Gastrocnemius medialis (tissue), 4 donors: ENCODE measurements at regions not wholly inside any gene's neighbourhood (a gene's known extent, or its start where the extent isn't known, plus 50 kb on each side); places are given as distances from the start of the nearest gene placed in this dataset.

Experiments used
- ATAC-seq, 2 donors: fragments of 150-250 bp; one replicate each; pipeline ENCODE4 v1.9.1; 2016
- DNase-seq, 2 donors: peaks; one replicate each; pipeline ENCODE4 v3.0.0-alpha.2; 2019
- H3K27ac ChIP-seq, 4 donors: fragments of 200-600 bp; sonication (generic); 1 replicate in 1 of 4; 2 replicates in 3 of 4; pipeline ENCODE4 v1.5.1; 2016 to 2018; ENCODE audit warnings: mild to moderate bottlenecking in 2 of 4, moderate library complexity in 1 of 4
- H3K27me3 ChIP-seq, 3 donors: fragments of 200-600 bp; sonication (generic) in 2 of 3; 1 replicate in 1 of 3; 2 replicates in 2 of 3; pipeline versions ENCODE4 v1.5.1 to v1.6.0; 2016 to 2019; ENCODE audit warnings: mild to moderate bottlenecking in 1 of 3, moderate library complexity in 1 of 3
- H3K36me3 ChIP-seq, 2 donors: fragments of 200-600 bp; sonication (generic) in 1 of 2; one replicate each; pipeline ENCODE4 v1.5.1; 2017 to 2018
- H3K4me1 ChIP-seq, 2 donors: fragments of 200-600 bp; sonication (generic) in 1 of 2; one replicate each; pipeline ENCODE4 v1.5.1; 2016 to 2017; ENCODE audit warnings: mild to moderate bottlenecking in 2 of 2
- H3K4me3 ChIP-seq, 4 donors: fragments of 200-600 bp; sonication (generic) in 3 of 4; 1 replicate in 1 of 4; 2 replicates in 3 of 4; pipeline ENCODE4 v1.5.1; 2016 to 2019; ENCODE audit warnings: mild to moderate bottlenecking in 2 of 4
- H3K9me3 ChIP-seq, 3 donors: fragments of 200-600 bp; sonication (generic) in 2 of 3; 1 replicate in 1 of 3; 2 replicates in 2 of 3; pipeline ENCODE4 v1.5.1; 2016 to 2019
- CTCF ChIP-seq, 5 experiments: fragments of 450-650 bp in 3 of 5; fragments of 200-600 bp in 2 of 5; sonication (generic) in 2 of 5; IDR thresholded peaks in 4 of 5; conservative IDR thresholded peaks in 1 of 5; 1 replicate in 4 of 5; 2 replicates in 1 of 5; pipeline ENCODE4 v1.5.1; 2016 to 2019; ENCODE audit warnings: antibody characterized with exemption in 5 of 5, mild to moderate bottlenecking in 3 of 5, moderate library complexity in 3 of 5
- POLR2A ChIP-seq, 2 donors: fragments of 450-650 bp; IDR thresholded peaks; one replicate each; pipeline ENCODE4 v1.6.1; 2017; ENCODE audit warnings: antibody characterized with exemption in 2 of 2, mild to moderate bottlenecking in 2 of 2, moderate library complexity in 2 of 2
- in situ Hi-C, 4 donors: fragments of 200-750 bp; cut with MboI; loops; one replicate each; pipeline versions ENCODE4 v1.15.0 to v1.8.0; 2017; ENCODE audit warnings: low sequenced_read_pairs in 4 of 4
- intact Hi-C: fragments of 100-400 bp; cut with DNase I; formaldehyde crosslinking; loops from one replicate; pipeline ENCODE4 v1.15.1; 2023; ENCODE audit warnings: low total_unique reads

GRCh38 chr4:115850799-115851509 is 737.5 kb upstream of the NDST4 start:
- TF ChIP-seq CTCF (IDR thresholded peaks at IDR 0.05 in 4 of 5, conservative IDR thresholded peaks at IDR 0.05 in 1 of 5) = no peak
- TF ChIP-seq POLR2A (IDR thresholded peaks at IDR 0.05) = no peak
- intact Hi-C loops = no loop called here
- H3K27ac ChIP-seq = no peak overlapping the region
- no peaks in the 10 kb centered on the region for H3K9me3 ChIP-seq
- in situ Hi-C loops = no loop called here
- H3K27me3 ChIP-seq = no peaks in the 10 kb centered on the region
- no peak overlapping the region for H3K4me3 ChIP-seq
- H3K4me1 ChIP-seq = no peaks in the 10 kb centered on the region
- no peak for ATAC-seq
- H3K36me3 ChIP-seq = no peaks in the 10 kb centered on the region
- no peak for DNase-seq

- in situ Hi-C loops (no loop called here), intact Hi-C loops (no loop called here)
- DNase-seq = no peak
- H3K27ac ChIP-seq = no peak overlapping the region
- H3K4me3 ChIP-seq = no peak overlapping the region
- TF ChIP-seq POLR2A (IDR thresholded peaks at IDR 0.05) (no peak), CTCF (IDR thresholded peaks at IDR 0.05 in 4 of 5, conservative IDR thresholded peaks at IDR 0.05 in 1 of 5) (no peak)
- H3K36me3 ChIP-seq = no peaks in the 10 kb centered on the region
- no peaks in the 10 kb centered on the region for H3K27me3 ChIP-seq
- no peak for ATAC-seq
- no peaks in the 10 kb centered on the region for H3K4me1 ChIP-seq
- H3K9me3 ChIP-seq = no peaks in the 10 kb centered on the region
Observed at GRCh38 chr4:115844180-115844579, 730.8 kb upstream of the NDST4 start.

- Histone ChIP-seq H3K4me3 (no peak overlapping the region), H3K9me3 (no peaks in the 10 kb centered on the region), H3K36me3 (no peaks in the 10 kb centered on the region), H3K27ac (no peak overlapping the region), H3K27me3 (no peaks in the 10 kb centered on the region), H3K4me1 (no peaks in the 10 kb centered on the region)
- ATAC-seq (no peak), DNase-seq (no peak)
- in situ Hi-C loops (no loop called here), intact Hi-C loops (no loop called here)
- no peak for TF ChIP-seq CTCF (IDR thresholded peaks at IDR 0.05 in 4 of 5, conservative IDR thresholded peaks at IDR 0.05 in 1 of 5)
- no peak for TF ChIP-seq POLR2A (IDR thresholded peaks at IDR 0.05)
Observed at GRCh38 chr4:115841871-115842270, 728.5 kb upstream of the NDST4 start.

- H3K4me3 ChIP-seq = no peak overlapping the region
- no peaks in the 10 kb centered on the region for H3K4me1 ChIP-seq
- intact Hi-C loops (no loop called here), in situ Hi-C loops (no loop called here)
- H3K36me3 ChIP-seq = no peaks in the 10 kb centered on the region
- no peak for DNase-seq
- no peak overlapping the region for H3K27ac ChIP-seq
- no peaks in the 10 kb centered on the region for H3K27me3 ChIP-seq
- TF ChIP-seq CTCF (IDR thresholded peaks at IDR 0.05 in 4 of 5, conservative IDR thresholded peaks at IDR 0.05 in 1 of 5) (no peak), POLR2A (IDR thresholded peaks at IDR 0.05) (no peak)
- no peaks in the 10 kb centered on the region for H3K9me3 ChIP-seq
- no peak for ATAC-seq
Observed at GRCh38 chr4:115834441-115834840, 721.0 kb upstream of the NDST4 start.

GRCh38 chr4:115824630-115825029 is 711.2 kb upstream of the NDST4 start:
- H3K36me3 ChIP-seq = no peaks in the 10 kb centered on the region
- intact Hi-C loops = no loop called here
- peaks cover 0 to 4% (median 0%) of the 10 kb centered on the region in 3 donors for H3K9me3 ChIP-seq
- DNase-seq (no peak), ATAC-seq (no peak)
- H3K27ac ChIP-seq = no peak overlapping the region
- H3K4me3 ChIP-seq = no peak overlapping the region
- in situ Hi-C loops = no loop called here
- no peaks in the 10 kb centered on the region for H3K4me1 ChIP-seq
- no peak for TF ChIP-seq CTCF (IDR thresholded peaks at IDR 0.05 in 4 of 5, conservative IDR thresholded peaks at IDR 0.05 in 1 of 5)
- no peak for TF ChIP-seq POLR2A (IDR thresholded peaks at IDR 0.05)
- no peaks in the 10 kb centered on the region for H3K27me3 ChIP-seq
